Liver (tissue), 8 donors: ENCODE measurements at regions not wholly inside any gene's neighbourhood (a gene's known extent, or its start where the extent isn't known, plus 50 kb on each side); places are given as distances from the start of the nearest gene placed in this dataset.

Source experiments
- DNase-seq: peaks from one replicate; pipeline ENCODE4 v3.0.0-alpha.2; 2017; ENCODE audit warnings: low spot score
- H3K27ac ChIP-seq, 2 donors: one replicate each; pipeline ENCODE4 v1.7.0; 2013; ENCODE audit warnings: inconsistent platforms in 2 of 2, low read length in 2 of 2, control low read depth in 1 of 2, low read depth in 1 of 2, mild to moderate bottlenecking in 1 of 2
- H3K27me3 ChIP-seq, 4 donors: one replicate each; pipeline versions ENCODE4 v1.6.1 to v1.7.0; 2013; ENCODE audit warnings: low read length in 3 of 4, inconsistent platforms in 1 of 4, mild to moderate bottlenecking in 1 of 4, moderate library complexity in 1 of 4; ENCODE audit not compliant: control insufficient read depth in 4 of 4, insufficient read depth in 4 of 4
- H3K36me3 ChIP-seq, 4 donors: one replicate each; pipeline versions ENCODE4 v1.6.1 to v1.7.0; 2013; ENCODE audit warnings: low read length in 3 of 4, mild to moderate bottlenecking in 3 of 4, low read depth in 1 of 4, moderate library complexity in 1 of 4; ENCODE audit not compliant: control insufficient read depth in 4 of 4, insufficient read depth in 3 of 4
- H3K4me1 ChIP-seq, 4 donors: one replicate each; pipeline versions ENCODE4 v1.6.1 to v1.7.0; 2013; ENCODE audit warnings: low read length in 3 of 4, mild to moderate bottlenecking in 3 of 4, moderate library complexity in 1 of 4; ENCODE audit not compliant: control insufficient read depth in 4 of 4, insufficient read depth in 4 of 4
- H3K4me3 ChIP-seq, 3 donors: one replicate each; pipeline versions ENCODE4 v1.6.1 to v1.7.0; 2013; ENCODE audit warnings: low read length in 3 of 3, control low read depth in 1 of 3, low read depth in 1 of 3, mild to moderate bottlenecking in 1 of 3
- H3K9ac ChIP-seq, 2 donors: one replicate each; pipeline ENCODE4 v1.7.0; 2013; ENCODE audit warnings: low read length in 2 of 2, mild to moderate bottlenecking in 2 of 2, moderate library complexity in 2 of 2, control low read depth in 1 of 2, low read depth in 1 of 2
- H3K9me3 ChIP-seq, 4 donors: one replicate each; pipeline versions ENCODE4 v1.6.1 to v1.7.0; 2013; ENCODE audit warnings: low read length in 3 of 4; ENCODE audit not compliant: control insufficient read depth in 4 of 4
- EGR1 ChIP-seq, 2 donors: IDR thresholded peaks; 2 replicates each; pipeline ENCODE4 v1.6.1; 2016 to 2018; ENCODE audit warnings: antibody characterized with exemption in 2 of 2, low read depth in 2 of 2
- FOXA1 ChIP-seq: IDR thresholded peaks from 2 replicates; pipeline ENCODE4 v1.6.1; 2016; ENCODE audit warnings: antibody characterized with exemption
- FOXA2 ChIP-seq: IDR thresholded peaks from 2 replicates; pipeline ENCODE4 v1.6.1; 2016; ENCODE audit warnings: antibody characterized with exemption
- GABPA ChIP-seq, 2 donors: IDR thresholded peaks in 1 of 2; conservative IDR thresholded peaks in 1 of 2; 2 replicates each; pipeline ENCODE4 v1.6.1; 2016; ENCODE audit warnings: antibody characterized with exemption in 2 of 2, mild to moderate bottlenecking in 1 of 2, moderate library complexity in 1 of 2
- HNF4A ChIP-seq, 2 donors: conservative IDR thresholded peaks; 2 replicates each; pipeline ENCODE4 v1.6.1; 2016; ENCODE audit warnings: antibody characterized with exemption in 2 of 2, mild to moderate bottlenecking in 2 of 2
- HNF4G ChIP-seq: IDR thresholded peaks from 2 replicates; pipeline ENCODE4 v1.6.1; 2016; ENCODE audit warnings: antibody characterized with exemption
- JUND ChIP-seq, 2 donors: IDR thresholded peaks; 2 replicates each; pipeline ENCODE4 v1.6.1; 2016; ENCODE audit warnings: antibody characterized with exemption in 2 of 2
- NR2F2 ChIP-seq: IDR thresholded peaks from 2 replicates; pipeline ENCODE4 v1.6.1; 2016; ENCODE audit warnings: antibody characterized with exemption
- RAD21 ChIP-seq, 2 donors: IDR thresholded peaks; 2 replicates each; pipeline ENCODE4 v1.6.1; 2016; ENCODE audit warnings: antibody characterized with exemption in 2 of 2, mild to moderate bottlenecking in 2 of 2
- RXRA ChIP-seq, 2 donors: IDR thresholded peaks; 2 replicates each; pipeline ENCODE4 v1.6.1; 2017 to 2018; ENCODE audit warnings: antibody characterized with exemption in 2 of 2, mild to moderate bottlenecking in 1 of 2
- SP1 ChIP-seq: IDR thresholded peaks from 2 replicates; pipeline ENCODE4 v1.6.1; 2018; ENCODE audit warnings: antibody characterized with exemption, mild to moderate bottlenecking
- TAF1 ChIP-seq: conservative IDR thresholded peaks from 2 replicates; pipeline ENCODE4 v1.6.1; 2016; ENCODE audit warnings: antibody characterized with exemption, mild to moderate bottlenecking
- YY1 ChIP-seq: IDR thresholded peaks from 2 replicates; pipeline ENCODE4 v1.6.1; 2016; ENCODE audit warnings: antibody characterized with exemption, mild to moderate bottlenecking
- WGBS: extraction: QIAGEN DNeasy Blood & Tissue Kit; methylation state at CpG from one replicate; pipeline ENCODE4 v1.1.7; 2013; 5-methylcytosine and 5-hydroxymethylcytosine counted together
- TF ChIP-seq, protein P1 (sequence below): IDR thresholded peaks from 2 replicates; pipeline ENCODE4 v1.6.1; 2016; ENCODE audit warnings: antibody characterized with exemption, mild to moderate bottlenecking
- TF ChIP-seq, protein P2 (sequence below): IDR thresholded peaks from 2 replicates; pipeline ENCODE4 v1.6.1; 2016; ENCODE audit warnings: antibody characterized with exemption
- TF ChIP-seq, protein P3 (sequence below): fragments of 150-350 bp; IDR thresholded peaks from 2 replicates; pipeline ENCODE4 v1.5.1; 2017; ENCODE audit warnings: improper control_type of control experiment, low read depth, low read length; ENCODE audit not compliant: missing input control
- TF ChIP-seq, protein P4 (sequence below): IDR thresholded peaks from 2 replicates; pipeline ENCODE4 v1.6.1; 2016; ENCODE audit warnings: antibody characterized with exemption
- TF ChIP-seq, protein P5 (sequence below): IDR thresholded peaks from 2 replicates; pipeline ENCODE4 v1.6.1; 2016; ENCODE audit warnings: antibody characterized with exemption
- donor health status: healthy.
- donor health status: healthy.
- donor health status: healthy.
- donor health status: healthy.
- donor health status: healthy.

DNA sequence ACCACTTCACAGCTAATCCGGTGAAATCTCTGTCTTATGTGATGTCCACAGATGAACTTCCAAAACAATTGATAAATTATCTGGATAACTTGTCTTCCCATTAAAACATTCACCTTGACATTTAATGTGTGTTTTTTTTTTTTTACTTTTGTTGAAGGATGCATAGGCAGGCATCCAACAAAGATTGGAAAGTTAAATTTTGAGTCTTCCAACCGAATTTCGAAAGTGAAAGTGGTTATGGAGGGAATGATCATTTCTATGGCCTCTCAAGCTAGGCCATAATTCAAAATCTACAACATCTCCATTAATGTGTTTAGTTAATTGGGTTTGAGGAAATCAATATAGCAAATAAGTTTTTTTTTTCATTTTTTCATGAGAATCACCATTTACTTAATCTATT, 1495.5 kb upstream of the ACVR2A start:
- Histone ChIP-seq H3K27ac (no peak overlapping the region), H3K36me3 (no peaks in the 10 kb centered on the region), H3K4me3 (no peak overlapping the region), H3K9me3 (no peaks in the 10 kb centered on the region), H3K4me1 (no peaks in the 10 kb centered on the region), H3K27me3 (no peaks in the 10 kb centered on the region), H3K9ac (no peak overlapping the region)
- 71% methylated on average over 3 of the region's 3 CpGs for WGBS
- TF ChIP-seq GABPA (IDR thresholded peaks at IDR 0.05 in 1 of 2, conservative IDR thresholded peaks at IDR 0.05 in 1 of 2) (no peak), JUND (IDR thresholded peaks at IDR 0.05) (no peak), NR2F2 (no peak), YY1 (no peak), FOXA1 (no peak), SP1 (no peak), EGR1 (IDR thresholded peaks at IDR 0.05; ENCODE audit: low read depth in 2 of 2) (no peak), HNF4G (no peak), TAF1 (no peak), HNF4A (conservative IDR thresholded peaks at IDR 0.05) (no peak), RAD21 (IDR thresholded peaks at IDR 0.05) (no peak), FOXA2 (no peak), RXRA (IDR thresholded peaks at IDR 0.05) (no peak)
- TF ChIP-seq, protein P1, sequence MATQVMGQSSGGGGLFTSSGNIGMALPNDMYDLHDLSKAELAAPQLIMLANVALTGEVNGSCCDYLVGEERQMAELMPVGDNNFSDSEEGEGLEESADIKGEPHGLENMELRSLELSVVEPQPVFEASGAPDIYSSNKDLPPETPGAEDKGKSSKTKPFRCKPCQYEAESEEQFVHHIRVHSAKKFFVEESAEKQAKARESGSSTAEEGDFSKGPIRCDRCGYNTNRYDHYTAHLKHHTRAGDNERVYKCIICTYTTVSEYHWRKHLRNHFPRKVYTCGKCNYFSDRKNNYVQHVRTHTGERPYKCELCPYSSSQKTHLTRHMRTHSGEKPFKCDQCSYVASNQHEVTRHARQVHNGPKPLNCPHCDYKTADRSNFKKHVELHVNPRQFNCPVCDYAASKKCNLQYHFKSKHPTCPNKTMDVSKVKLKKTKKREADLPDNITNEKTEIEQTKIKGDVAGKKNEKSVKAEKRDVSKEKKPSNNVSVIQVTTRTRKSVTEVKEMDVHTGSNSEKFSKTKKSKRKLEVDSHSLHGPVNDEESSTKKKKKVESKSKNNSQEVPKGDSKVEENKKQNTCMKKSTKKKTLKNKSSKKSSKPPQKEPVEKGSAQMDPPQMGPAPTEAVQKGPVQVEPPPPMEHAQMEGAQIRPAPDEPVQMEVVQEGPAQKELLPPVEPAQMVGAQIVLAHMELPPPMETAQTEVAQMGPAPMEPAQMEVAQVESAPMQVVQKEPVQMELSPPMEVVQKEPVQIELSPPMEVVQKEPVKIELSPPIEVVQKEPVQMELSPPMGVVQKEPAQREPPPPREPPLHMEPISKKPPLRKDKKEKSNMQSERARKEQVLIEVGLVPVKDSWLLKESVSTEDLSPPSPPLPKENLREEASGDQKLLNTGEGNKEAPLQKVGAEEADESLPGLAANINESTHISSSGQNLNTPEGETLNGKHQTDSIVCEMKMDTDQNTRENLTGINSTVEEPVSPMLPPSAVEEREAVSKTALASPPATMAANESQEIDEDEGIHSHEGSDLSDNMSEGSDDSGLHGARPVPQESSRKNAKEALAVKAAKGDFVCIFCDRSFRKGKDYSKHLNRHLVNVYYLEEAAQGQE, result no peak
- TF ChIP-seq, protein P2, sequence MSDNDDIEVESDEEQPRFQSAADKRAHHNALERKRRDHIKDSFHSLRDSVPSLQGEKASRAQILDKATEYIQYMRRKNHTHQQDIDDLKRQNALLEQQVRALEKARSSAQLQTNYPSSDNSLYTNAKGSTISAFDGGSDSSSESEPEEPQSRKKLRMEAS, result no peak
- TF ChIP-seq, protein P3, sequence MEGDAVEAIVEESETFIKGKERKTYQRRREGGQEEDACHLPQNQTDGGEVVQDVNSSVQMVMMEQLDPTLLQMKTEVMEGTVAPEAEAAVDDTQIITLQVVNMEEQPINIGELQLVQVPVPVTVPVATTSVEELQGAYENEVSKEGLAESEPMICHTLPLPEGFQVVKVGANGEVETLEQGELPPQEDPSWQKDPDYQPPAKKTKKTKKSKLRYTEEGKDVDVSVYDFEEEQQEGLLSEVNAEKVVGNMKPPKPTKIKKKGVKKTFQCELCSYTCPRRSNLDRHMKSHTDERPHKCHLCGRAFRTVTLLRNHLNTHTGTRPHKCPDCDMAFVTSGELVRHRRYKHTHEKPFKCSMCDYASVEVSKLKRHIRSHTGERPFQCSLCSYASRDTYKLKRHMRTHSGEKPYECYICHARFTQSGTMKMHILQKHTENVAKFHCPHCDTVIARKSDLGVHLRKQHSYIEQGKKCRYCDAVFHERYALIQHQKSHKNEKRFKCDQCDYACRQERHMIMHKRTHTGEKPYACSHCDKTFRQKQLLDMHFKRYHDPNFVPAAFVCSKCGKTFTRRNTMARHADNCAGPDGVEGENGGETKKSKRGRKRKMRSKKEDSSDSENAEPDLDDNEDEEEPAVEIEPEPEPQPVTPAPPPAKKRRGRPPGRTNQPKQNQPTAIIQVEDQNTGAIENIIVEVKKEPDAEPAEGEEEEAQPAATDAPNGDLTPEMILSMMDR, result no peak
- TF ChIP-seq, protein P4, sequence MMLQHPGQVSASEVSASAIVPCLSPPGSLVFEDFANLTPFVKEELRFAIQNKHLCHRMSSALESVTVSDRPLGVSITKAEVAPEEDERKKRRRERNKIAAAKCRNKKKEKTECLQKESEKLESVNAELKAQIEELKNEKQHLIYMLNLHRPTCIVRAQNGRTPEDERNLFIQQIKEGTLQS, result no peak
- TF ChIP-seq, protein P5, sequence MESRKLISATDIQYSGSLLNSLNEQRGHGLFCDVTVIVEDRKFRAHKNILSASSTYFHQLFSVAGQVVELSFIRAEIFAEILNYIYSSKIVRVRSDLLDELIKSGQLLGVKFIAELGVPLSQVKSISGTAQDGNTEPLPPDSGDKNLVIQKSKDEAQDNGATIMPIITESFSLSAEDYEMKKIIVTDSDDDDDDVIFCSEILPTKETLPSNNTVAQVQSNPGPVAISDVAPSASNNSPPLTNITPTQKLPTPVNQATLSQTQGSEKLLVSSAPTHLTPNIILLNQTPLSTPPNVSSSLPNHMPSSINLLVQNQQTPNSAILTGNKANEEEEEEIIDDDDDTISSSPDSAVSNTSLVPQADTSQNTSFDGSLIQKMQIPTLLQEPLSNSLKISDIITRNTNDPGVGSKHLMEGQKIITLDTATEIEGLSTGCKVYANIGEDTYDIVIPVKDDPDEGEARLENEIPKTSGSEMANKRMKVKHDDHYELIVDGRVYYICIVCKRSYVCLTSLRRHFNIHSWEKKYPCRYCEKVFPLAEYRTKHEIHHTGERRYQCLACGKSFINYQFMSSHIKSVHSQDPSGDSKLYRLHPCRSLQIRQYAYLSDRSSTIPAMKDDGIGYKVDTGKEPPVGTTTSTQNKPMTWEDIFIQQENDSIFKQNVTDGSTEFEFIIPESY, result no peak
- no peak for DNase-seq

DNA sequence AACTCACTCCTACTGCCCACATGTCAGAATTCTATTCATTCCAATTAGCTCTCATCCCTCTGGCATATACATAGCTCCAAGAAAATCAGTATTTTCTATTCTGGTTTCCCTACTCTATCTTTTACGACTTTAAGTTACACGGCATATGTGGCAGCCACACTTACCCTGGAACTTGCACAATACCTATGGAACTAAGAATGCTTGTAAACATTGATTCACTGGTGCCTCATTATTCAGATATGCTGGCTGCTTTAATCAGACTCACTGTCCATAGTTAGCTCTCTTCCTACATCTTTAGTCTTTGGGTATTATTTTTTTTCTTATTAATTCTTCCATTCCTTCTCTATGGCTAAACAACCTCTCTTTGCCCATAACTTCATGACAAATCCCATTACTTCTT, 1519.9 kb upstream of the ACVR2A start:
- WGBS, result 86% methylated on average over 2 of the region's 2 CpGs
- TF ChIP-seq RAD21 (IDR thresholded peaks at IDR 0.05) (no peak), GABPA (IDR thresholded peaks at IDR 0.05 in 1 of 2, conservative IDR thresholded peaks at IDR 0.05 in 1 of 2) (no peak), SP1 (no peak), NR2F2 (no peak), YY1 (no peak), TAF1 (no peak), EGR1 (IDR thresholded peaks at IDR 0.05; ENCODE audit: low read depth in 2 of 2) (no peak)
- TF ChIP-seq, protein P2, result no peak
- TF ChIP-seq, protein P3, result no peak
- TF ChIP-seq, protein P4, result no peak

More for the DNA sequence above, 1519.9 kb upstream of the ACVR2A start:
- no peak overlapping the region for H3K27ac ChIP-seq
- no peak for DNase-seq
- no peaks in the 10 kb centered on the region for H3K9me3 ChIP-seq
- no peak overlapping the region for H3K9ac ChIP-seq
- H3K4me3 ChIP-seq, result no peak overlapping the region
- H3K27me3 ChIP-seq, result peaks cover 0 to 4% (median 0%) of the 10 kb centered on the region in 4 donors
- H3K4me1 ChIP-seq, result no peaks in the 10 kb centered on the region
- no peaks in the 10 kb centered on the region for H3K36me3 ChIP-seq
